Right lobe of liver (tissue), 4 donors: ENCODE measurements at regions not wholly inside any gene's neighbourhood (a gene's known extent, or its start where the extent isn't known, plus 50 kb on each side); places are given as distances from the start of the nearest gene placed in this dataset.

ENCODE experiments used
- POLR2A ChIP-seq: fragments of 450-650 bp; IDR thresholded peaks from one replicate; pipeline ENCODE4 v1.6.1; 2017; ENCODE audit warnings: antibody characterized with exemption, mild to moderate bottlenecking
- TF ChIP-seq, protein P1 (sequence below), 4 donors: fragments of 200-600 bp in 3 of 4; fragments of 450-650 bp in 1 of 4; IDR thresholded peaks; one replicate each; pipeline versions ENCODE4 v1.5.1 to v1.8.0; 2016 to 2022; ENCODE audit warnings: antibody characterized with exemption in 4 of 4, mild to moderate bottlenecking in 2 of 4
- donor health status: DM: no; HTN: no; CAD: no.
- donor health status: DM: no; HTN: no; CAD: no.
- donor health status: DM: no; HTN: yes; CAD: no.

DNA sequence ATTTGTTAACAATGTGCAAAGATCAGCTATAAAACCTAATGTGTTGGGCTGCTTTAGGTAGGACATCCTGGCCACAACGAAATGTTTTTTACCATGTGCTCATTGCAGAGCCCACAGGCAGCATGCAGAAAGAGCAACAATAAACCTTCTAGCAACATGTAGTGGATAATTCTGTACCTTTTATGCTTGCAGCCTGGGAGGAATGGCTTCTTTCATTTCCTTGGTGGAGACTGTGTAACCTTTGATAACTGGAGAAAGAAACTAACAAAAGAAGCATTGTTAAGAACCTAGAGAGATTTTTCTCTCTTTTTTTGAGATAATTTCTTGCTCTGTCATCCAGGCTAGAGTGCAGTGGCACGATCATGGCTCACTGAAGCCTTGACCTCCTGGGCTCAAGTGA, 225.5 kb upstream of the PRICKLE1 start:
- TF ChIP-seq, protein P1, sequence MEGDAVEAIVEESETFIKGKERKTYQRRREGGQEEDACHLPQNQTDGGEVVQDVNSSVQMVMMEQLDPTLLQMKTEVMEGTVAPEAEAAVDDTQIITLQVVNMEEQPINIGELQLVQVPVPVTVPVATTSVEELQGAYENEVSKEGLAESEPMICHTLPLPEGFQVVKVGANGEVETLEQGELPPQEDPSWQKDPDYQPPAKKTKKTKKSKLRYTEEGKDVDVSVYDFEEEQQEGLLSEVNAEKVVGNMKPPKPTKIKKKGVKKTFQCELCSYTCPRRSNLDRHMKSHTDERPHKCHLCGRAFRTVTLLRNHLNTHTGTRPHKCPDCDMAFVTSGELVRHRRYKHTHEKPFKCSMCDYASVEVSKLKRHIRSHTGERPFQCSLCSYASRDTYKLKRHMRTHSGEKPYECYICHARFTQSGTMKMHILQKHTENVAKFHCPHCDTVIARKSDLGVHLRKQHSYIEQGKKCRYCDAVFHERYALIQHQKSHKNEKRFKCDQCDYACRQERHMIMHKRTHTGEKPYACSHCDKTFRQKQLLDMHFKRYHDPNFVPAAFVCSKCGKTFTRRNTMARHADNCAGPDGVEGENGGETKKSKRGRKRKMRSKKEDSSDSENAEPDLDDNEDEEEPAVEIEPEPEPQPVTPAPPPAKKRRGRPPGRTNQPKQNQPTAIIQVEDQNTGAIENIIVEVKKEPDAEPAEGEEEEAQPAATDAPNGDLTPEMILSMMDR (IDR thresholded peaks at IDR 0.05), result no peak
- TF ChIP-seq POLR2A, result no peak
